ENCODE measurements at regions not wholly inside any gene's neighbourhood (a gene's known extent, or its start where the extent isn't known, plus 50 kb on each side); places are given as distances from the start of the nearest gene placed in this dataset.

- no peak for DNase-seq
Observed at GRCh38 chr7:155901176-155901575, 88.9 kb upstream of the SHH start.

- no peak for DNase-seq
Observed at GRCh38 chr7:155899596-155899995, 87.3 kb upstream of the SHH start.

- no peak for DNase-seq
Observed at GRCh38 chr7:155897758-155898386, 85.6 kb upstream of the SHH start.

- DNase-seq = no peak
Observed at GRCh38 chr7:155896531-155897263, 84.4 kb upstream of the SHH start.

GRCh38 chr7:155893664-155894063 lies 81.4 kb upstream of the SHH start:
- no peak for DNase-seq

GRCh38 chr7:155893176-155893575 lies 80.9 kb upstream of the SHH start:
- DNase-seq = no peak

- no peak for DNase-seq
Observed at GRCh38 chr7:155889636-155890511, 77.6 kb upstream of the SHH start.

GRCh38 chr7:155887174-155887525 lies 74.9 kb upstream of the SHH start:
- DNase-seq = no peak

GRCh38 chr7:155886391-155887173 lies 74.3 kb upstream of the SHH start:
- DNase-seq = no peak

- DNase-seq = no peak
Observed at GRCh38 chr7:155885167-155886155, 73.2 kb upstream of the SHH start.

- no peak for DNase-seq
Observed at GRCh38 chr7:155884225-155885166, 72.2 kb upstream of the SHH start.

GRCh38 chr7:155883491-155884224 lies 71.4 kb upstream of the SHH start:
- no peak for DNase-seq

GRCh38 chr7:155882596-155882995 lies 70.3 kb upstream of the SHH start:
- DNase-seq = no peak

GRCh38 chr7:155881471-155882350 lies 69.4 kb upstream of the SHH start:
- no peak for DNase-seq

- no peak for DNase-seq
Observed at GRCh38 chr7:155880721-155881120, 68.5 kb upstream of the SHH start.

GRCh38 chr7:155879592-155879991 lies 67.3 kb upstream of the SHH start:
- no peak for DNase-seq

GRCh38 chr7:155878674-155879073 lies 66.4 kb upstream of the SHH start:
- DNase-seq = no peak

- DNase-seq = no peak
Observed at GRCh38 chr7:155878250-155878649, 66.0 kb upstream of the SHH start.

GRCh38 chr7:155877167-155877566 lies 64.9 kb upstream of the SHH start:
- no peak for DNase-seq
